ENCODE measurements at regions not wholly inside any gene's neighbourhood (a gene's known extent, or its start where the extent isn't known, plus 50 kb on each side); places are given as distances from the start of the nearest gene placed in this dataset.

DNA sequence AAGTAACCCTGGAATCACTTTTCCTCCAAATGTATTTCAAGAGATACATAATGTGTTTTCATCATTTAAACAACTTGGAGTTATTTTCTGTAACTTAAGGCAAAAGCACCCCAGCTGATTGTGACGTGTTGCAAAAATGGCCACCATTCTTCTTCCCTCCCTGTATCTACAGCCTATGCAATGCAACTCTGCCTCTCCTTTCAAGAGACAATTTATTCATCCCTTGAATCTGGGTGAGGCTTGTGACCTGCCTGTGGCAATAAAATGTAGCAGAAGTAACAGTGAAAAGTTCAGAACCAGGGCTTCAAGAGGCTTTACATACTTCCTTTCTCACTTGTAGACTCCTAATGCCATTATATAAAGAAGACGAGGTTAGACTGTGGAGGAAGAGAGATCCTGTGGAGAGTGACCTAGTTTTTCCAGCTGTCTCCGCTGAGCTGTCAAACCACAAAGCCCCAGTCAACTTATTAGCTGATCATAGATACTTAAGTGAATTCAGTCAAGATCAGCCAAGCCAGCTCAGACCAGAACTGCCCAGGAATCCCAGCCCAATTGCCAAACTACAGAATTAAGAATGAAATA, 81.0 kb upstream of the KLF3 start:
- no peaks in the 10 kb centered on the region for H3K27me3 ChIP-seq (ENCODE audit: insufficient read depth, poor library complexity, severe bottlenecking)
- no peaks in the 10 kb centered on the region for H3K9me3 ChIP-seq (ENCODE audit: severe bottlenecking)
- no peak overlapping the region for H3K27ac ChIP-seq (ENCODE audit: poor library complexity, severe bottlenecking)
- TF ChIP-seq, protein P1, sequence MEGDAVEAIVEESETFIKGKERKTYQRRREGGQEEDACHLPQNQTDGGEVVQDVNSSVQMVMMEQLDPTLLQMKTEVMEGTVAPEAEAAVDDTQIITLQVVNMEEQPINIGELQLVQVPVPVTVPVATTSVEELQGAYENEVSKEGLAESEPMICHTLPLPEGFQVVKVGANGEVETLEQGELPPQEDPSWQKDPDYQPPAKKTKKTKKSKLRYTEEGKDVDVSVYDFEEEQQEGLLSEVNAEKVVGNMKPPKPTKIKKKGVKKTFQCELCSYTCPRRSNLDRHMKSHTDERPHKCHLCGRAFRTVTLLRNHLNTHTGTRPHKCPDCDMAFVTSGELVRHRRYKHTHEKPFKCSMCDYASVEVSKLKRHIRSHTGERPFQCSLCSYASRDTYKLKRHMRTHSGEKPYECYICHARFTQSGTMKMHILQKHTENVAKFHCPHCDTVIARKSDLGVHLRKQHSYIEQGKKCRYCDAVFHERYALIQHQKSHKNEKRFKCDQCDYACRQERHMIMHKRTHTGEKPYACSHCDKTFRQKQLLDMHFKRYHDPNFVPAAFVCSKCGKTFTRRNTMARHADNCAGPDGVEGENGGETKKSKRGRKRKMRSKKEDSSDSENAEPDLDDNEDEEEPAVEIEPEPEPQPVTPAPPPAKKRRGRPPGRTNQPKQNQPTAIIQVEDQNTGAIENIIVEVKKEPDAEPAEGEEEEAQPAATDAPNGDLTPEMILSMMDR (IDR thresholded peaks at IDR 0.05; ENCODE audit: poor library complexity, severe bottlenecking) = no peak
- no peak for DNase-seq (ENCODE audit: low spot score)
- H3K4me3 ChIP-seq (ENCODE audit: severe bottlenecking) = no peak overlapping the region
- no peak for ATAC-seq (ENCODE audit: low read depth)
- no peaks in the 10 kb centered on the region for H3K36me3 ChIP-seq (ENCODE audit: low read depth)
- no peaks in the 10 kb centered on the region for H3K4me1 ChIP-seq (ENCODE audit: insufficient read depth, poor library complexity, severe bottlenecking)

DNA sequence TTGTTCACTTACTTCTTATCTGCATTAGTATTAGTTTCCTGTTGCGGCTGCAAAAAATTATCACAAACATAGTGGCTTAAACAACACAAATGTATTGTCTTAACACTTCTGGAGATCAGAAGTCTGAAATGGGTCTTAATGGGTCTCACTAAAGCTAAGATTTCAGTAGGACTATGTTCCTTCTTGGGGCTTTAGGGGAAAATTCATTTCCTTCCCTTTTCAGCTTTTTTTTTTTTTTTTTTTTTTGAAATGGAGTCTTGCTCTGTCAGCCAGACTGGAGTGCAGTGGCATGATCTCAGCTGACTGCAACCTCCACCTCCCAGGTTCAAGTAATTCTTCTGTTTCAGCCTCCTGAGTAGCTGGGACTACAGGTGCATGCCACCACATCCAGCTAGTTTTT, 78.1 kb upstream of the KLF3 start:
- DNase-seq (ENCODE audit: low spot score) (no peak), ATAC-seq (ENCODE audit: low read depth) (no peak)
- no peaks in the 10 kb centered on the region for H3K27me3 ChIP-seq (ENCODE audit: insufficient read depth, poor library complexity, severe bottlenecking)
- no peak overlapping the region for H3K4me3 ChIP-seq (ENCODE audit: severe bottlenecking)
- TF ChIP-seq, protein P1 (IDR thresholded peaks at IDR 0.05; ENCODE audit: poor library complexity, severe bottlenecking) = no peak
- H3K27ac ChIP-seq (ENCODE audit: poor library complexity, severe bottlenecking) = no peak overlapping the region
- H3K36me3 ChIP-seq (ENCODE audit: low read depth) = no peaks in the 10 kb centered on the region
- H3K4me1 ChIP-seq (ENCODE audit: insufficient read depth, poor library complexity, severe bottlenecking) = no peaks in the 10 kb centered on the region
- no peaks in the 10 kb centered on the region for H3K9me3 ChIP-seq (ENCODE audit: severe bottlenecking)

DNA sequence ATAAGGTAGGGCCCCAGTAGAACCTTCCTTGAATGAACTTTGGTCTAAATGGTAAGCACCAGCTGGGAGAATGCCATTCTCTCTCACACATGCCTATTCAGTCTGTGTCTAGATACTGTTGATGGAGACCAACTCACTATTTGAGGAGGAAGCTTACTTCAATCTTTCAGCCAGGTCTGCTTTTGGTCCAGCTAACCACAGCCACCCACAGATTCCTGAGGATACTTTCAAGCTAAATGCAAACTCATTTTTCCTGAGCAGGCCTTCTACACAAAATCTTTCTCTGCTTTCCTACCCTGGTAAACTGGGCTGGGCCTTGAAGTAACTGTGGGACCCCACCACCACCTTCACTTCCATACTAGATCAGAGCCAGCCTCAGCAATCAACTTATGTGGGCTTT, 76.9 kb upstream of the KLF3 start:
- H3K27ac ChIP-seq (ENCODE audit: poor library complexity, severe bottlenecking) = no peak overlapping the region
- no peaks in the 10 kb centered on the region for H3K27me3 ChIP-seq (ENCODE audit: insufficient read depth, poor library complexity, severe bottlenecking)
- TF ChIP-seq, protein P1 (IDR thresholded peaks at IDR 0.05; ENCODE audit: poor library complexity, severe bottlenecking) = no peak
- H3K36me3 ChIP-seq (ENCODE audit: low read depth) = no peaks in the 10 kb centered on the region
- no peaks in the 10 kb centered on the region for H3K4me1 ChIP-seq (ENCODE audit: insufficient read depth, poor library complexity, severe bottlenecking)
- H3K4me3 ChIP-seq (ENCODE audit: severe bottlenecking) = no peak overlapping the region
- DNase-seq (ENCODE audit: low spot score) (no peak), ATAC-seq (ENCODE audit: low read depth) (no peak)
- no peaks in the 10 kb centered on the region for H3K9me3 ChIP-seq (ENCODE audit: severe bottlenecking)

DNA sequence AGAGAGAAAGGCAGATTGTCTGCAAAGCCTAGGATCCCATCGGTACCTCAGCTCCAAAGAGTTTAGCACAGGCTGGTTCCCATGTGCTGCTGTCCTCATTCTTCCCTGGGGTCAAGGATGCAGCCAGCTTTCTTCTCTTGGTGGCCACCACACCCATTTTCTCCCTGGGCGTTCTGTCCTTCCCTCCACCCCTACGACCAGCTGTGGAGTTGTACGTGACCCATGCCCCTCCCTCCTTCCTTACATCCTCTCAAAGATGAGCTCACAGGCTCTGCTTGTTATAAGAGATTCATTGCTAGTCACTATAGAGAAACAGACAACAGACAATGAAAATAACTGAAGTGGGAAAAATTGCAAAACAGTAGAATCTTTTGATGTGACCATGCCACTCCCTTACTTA, 74.0 kb upstream of the KLF3 start:
- Histone ChIP-seq H3K9me3 (ENCODE audit: severe bottlenecking) (no peaks in the 10 kb centered on the region), H3K27me3 (ENCODE audit: insufficient read depth, poor library complexity, severe bottlenecking) (no peaks in the 10 kb centered on the region), H3K4me1 (ENCODE audit: insufficient read depth, poor library complexity, severe bottlenecking) (no peaks in the 10 kb centered on the region), H3K4me3 (ENCODE audit: severe bottlenecking) (no peak overlapping the region), H3K27ac (ENCODE audit: poor library complexity, severe bottlenecking) (no peak overlapping the region), H3K36me3 (ENCODE audit: low read depth) (no peaks in the 10 kb centered on the region)
- DNase-seq (ENCODE audit: low spot score) (no peak), ATAC-seq (ENCODE audit: low read depth) (no peak)
- TF ChIP-seq, protein P1 (IDR thresholded peaks at IDR 0.05; ENCODE audit: poor library complexity, severe bottlenecking) = no peak

DNA sequence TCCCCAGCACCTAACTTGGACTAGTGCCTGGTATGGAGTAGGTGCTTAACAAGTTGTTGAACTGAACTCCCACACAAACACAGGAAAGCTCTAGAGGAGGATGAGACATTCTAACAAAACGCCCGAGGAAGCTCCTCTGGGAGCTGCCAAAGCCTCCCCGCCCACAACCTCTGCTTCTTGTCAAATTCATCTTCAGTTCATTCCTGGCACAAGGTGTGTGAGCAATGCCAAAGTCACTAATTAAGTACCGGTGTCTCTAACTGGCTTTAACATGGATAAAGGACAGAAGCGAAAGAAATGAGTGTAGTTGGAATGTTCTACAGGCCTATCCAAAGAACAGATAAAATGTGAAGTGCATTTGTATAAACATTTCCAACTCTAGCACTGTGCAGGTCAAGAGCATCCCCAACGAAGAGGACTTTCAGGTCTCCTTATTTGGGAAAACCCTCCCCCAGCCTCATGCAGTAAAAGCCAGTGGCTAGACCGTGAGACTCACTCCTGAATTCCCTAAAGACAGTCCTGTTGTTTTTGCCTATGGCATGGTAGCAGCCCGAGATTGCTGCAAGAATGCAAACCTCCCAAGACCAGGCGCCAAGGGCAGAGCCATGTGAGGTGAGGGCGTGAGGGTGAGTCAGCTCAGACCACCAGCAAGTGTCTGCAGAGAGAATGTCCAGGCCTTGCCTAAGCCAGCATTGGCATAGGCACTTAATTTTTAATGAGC, 72.2 kb upstream of the KLF3 start:
- TF ChIP-seq, protein P1 (IDR thresholded peaks at IDR 0.05; ENCODE audit: poor library complexity, severe bottlenecking) = no peak
- Histone ChIP-seq H3K4me1 (ENCODE audit: insufficient read depth, poor library complexity, severe bottlenecking) (no peaks in the 10 kb centered on the region), H3K27ac (ENCODE audit: poor library complexity, severe bottlenecking) (no peak overlapping the region), H3K27me3 (ENCODE audit: insufficient read depth, poor library complexity, severe bottlenecking) (no peaks in the 10 kb centered on the region), H3K36me3 (ENCODE audit: low read depth) (no peaks in the 10 kb centered on the region), H3K4me3 (ENCODE audit: severe bottlenecking) (no peak overlapping the region), H3K9me3 (ENCODE audit: severe bottlenecking) (no peaks in the 10 kb centered on the region)
- DNase-seq (ENCODE audit: low spot score) (no peak), ATAC-seq (ENCODE audit: low read depth) (no peak)

All from RWPE2 (cell line).